HEK293 (cell line): ENCODE measurements at regions not wholly inside any gene's neighbourhood (a gene's known extent, or its start where the extent isn't known, plus 50 kb on each side); places are given as distances from the start of the nearest gene placed in this dataset.
A peak's percentile ranks its signal among the peaks of the same experiment; 100 is the strongest.

Experiments used
- CTCF ChIA-PET: fragments of 350-600 bp; formaldehyde crosslinking; extraction: SDS; loops from one replicate; lab custom pipeline; 2021; ENCODE audit warnings: antibody characterized with exemption; lab: Yijun Ruan, JAX
- POLR2A ChIA-PET: fragments of 300-600 bp; formaldehyde crosslinking; extraction: SDS; loops from one replicate; lab custom pipeline; 2020; ENCODE audit warnings: antibody characterized with exemption, inconsistent platforms; lab: Yijun Ruan, JAX
- H3K27ac ChIP-seq: fragments of 200-500 bp; sonication (Bioruptor generic); 2 replicates; pipeline ENCODE4 v1.5.1; 2014; ENCODE audit warnings: low read depth, low read length, control low read depth, inconsistent platforms; ENCODE audit errors: extremely low read depth
- H3K36me3 ChIP-seq, 2 experiments: fragments of 200-500 bp in 1 of 2; sonication (Bioruptor generic) in 1 of 2; 1 replicate in 1 of 2; 2 replicates in 1 of 2; pipeline ENCODE4 v1.5.1; 2014 to 2017; ENCODE audit warnings: inconsistent platforms in 2 of 2, low read length in 2 of 2; ENCODE audit not compliant: control insufficient read depth in 2 of 2, insufficient read depth in 1 of 2
- H3K4me1 ChIP-seq: fragments of 200-500 bp; sonication (Bioruptor generic); 2 replicates; pipeline ENCODE4 v1.5.1; 2014; ENCODE audit warnings: mild to moderate bottlenecking, low read length, inconsistent platforms; ENCODE audit not compliant: control insufficient read depth, insufficient read depth
- H3K4me3 ChIP-seq: 2 replicates; pipeline ENCODE4 v1.5.1; 2011; ENCODE audit warnings: low read depth, mild to moderate bottlenecking, control low read depth, low read length, moderate library complexity
- H3K9me3 ChIP-seq: fragments of 200-500 bp; sonication (Bioruptor generic); 2 replicates; pipeline ENCODE4 v1.5.1; 2014; ENCODE audit warnings: low read depth, low read length, inconsistent platforms; ENCODE audit not compliant: control insufficient read depth, insufficient read depth
- CTCF ChIP-seq: fragments of 450-650 bp; formaldehyde crosslinking; IDR thresholded peaks from 2 replicates; pipeline ENCODE4 v1.5.1; 2016; ENCODE audit warnings: missing biosample characterization, missing genetic modification characterization
- KLF1 ChIP-seq: fragments of 450-650 bp; formaldehyde crosslinking; IDR thresholded peaks from 2 replicates; pipeline ENCODE4 v1.5.1; 2016; ENCODE audit warnings: missing biosample characterization, missing genetic modification characterization
- KLF10 ChIP-seq: fragments of 450-650 bp; IDR thresholded peaks from 2 replicates; pipeline ENCODE4 v1.5.1; 2018; ENCODE audit warnings: missing biosample characterization, mild to moderate bottlenecking, missing genetic modification characterization
- SCRT2 ChIP-seq: fragments of 450-650 bp; formaldehyde crosslinking; IDR thresholded peaks from 2 replicates; pipeline ENCODE4 v1.5.1; 2016; ENCODE audit warnings: missing biosample characterization, missing genetic modification characterization
- YY2 ChIP-seq: fragments of 450-650 bp; formaldehyde crosslinking; IDR thresholded peaks from 2 replicates; pipeline ENCODE4 v1.5.1; 2016; ENCODE audit warnings: missing biosample characterization, missing genetic modification characterization
- ZBTB10 ChIP-seq: fragments of 450-650 bp; formaldehyde crosslinking; IDR thresholded peaks from 2 replicates; pipeline ENCODE4 v1.5.1; 2016; ENCODE audit warnings: missing biosample characterization, missing genetic modification characterization
- ZBTB20 ChIP-seq: fragments of 450-650 bp; formaldehyde crosslinking; IDR thresholded peaks from 2 replicates; pipeline ENCODE4 v1.5.1; 2016; ENCODE audit warnings: missing biosample characterization, missing genetic modification characterization
- ZBTB49 ChIP-seq: fragments of 450-650 bp; formaldehyde crosslinking; IDR thresholded peaks from 2 replicates; pipeline ENCODE4 v1.5.1; 2016; ENCODE audit warnings: missing biosample characterization, missing genetic modification characterization, low read depth
- ZBTB6 ChIP-seq: fragments of 450-650 bp; formaldehyde crosslinking; IDR thresholded peaks from 2 replicates; pipeline ENCODE4 v1.5.1; 2017; ENCODE audit warnings: missing biosample characterization, missing genetic modification characterization
- ZBTB8A ChIP-seq: fragments of 450-650 bp; formaldehyde crosslinking; IDR thresholded peaks from 2 replicates; pipeline ENCODE4 v1.5.1; 2016; ENCODE audit warnings: missing biosample characterization, missing genetic modification characterization
- ZFHX2 ChIP-seq: fragments of 450-650 bp; formaldehyde crosslinking; conservative IDR thresholded peaks from 2 replicates; pipeline ENCODE4 v1.5.1; 2016; ENCODE audit warnings: missing biosample characterization, missing genetic modification characterization
- ZNF132 ChIP-seq: fragments of 450-650 bp; formaldehyde crosslinking; IDR thresholded peaks from 2 replicates; pipeline ENCODE4 v1.5.1; 2017; ENCODE audit warnings: missing biosample characterization, missing genetic modification characterization, borderline replicate concordance
- ZNF155 ChIP-seq: fragments of 450-650 bp; formaldehyde crosslinking; IDR thresholded peaks from 2 replicates; pipeline ENCODE4 v1.5.1; 2016; ENCODE audit warnings: missing biosample characterization, missing genetic modification characterization
- ZNF19 ChIP-seq: fragments of 450-650 bp; formaldehyde crosslinking; IDR thresholded peaks from 2 replicates; pipeline ENCODE4; 2016; ENCODE audit warnings: missing biosample characterization, missing genetic modification characterization, low read depth
- ZNF2 ChIP-seq: fragments of 450-650 bp; formaldehyde crosslinking; IDR thresholded peaks from 2 replicates; pipeline ENCODE4 v1.5.1; 2016; ENCODE audit warnings: missing biosample characterization, missing genetic modification characterization
- ZNF211 ChIP-seq: fragments of 450-650 bp; formaldehyde crosslinking; IDR thresholded peaks from 2 replicates; pipeline ENCODE4 v1.5.1; 2016; ENCODE audit warnings: low read depth, missing biosample characterization, missing genetic modification characterization
- ZNF24 ChIP-seq: fragments of 450-650 bp; formaldehyde crosslinking; IDR thresholded peaks from 2 replicates; pipeline ENCODE4 v1.5.1; 2016; ENCODE audit warnings: missing biosample characterization, missing genetic modification characterization
- ZNF292 ChIP-seq: fragments of 450-650 bp; formaldehyde crosslinking; IDR thresholded peaks from 2 replicates; pipeline ENCODE4 v1.5.1; 2016; ENCODE audit warnings: low read depth, missing biosample characterization, missing genetic modification characterization, borderline replicate concordance
- ZNF335 ChIP-seq: fragments of 450-650 bp; formaldehyde crosslinking; conservative IDR thresholded peaks from 2 replicates; pipeline ENCODE4 v1.5.1; 2016; ENCODE audit warnings: missing biosample characterization, missing genetic modification characterization
- ZNF354C ChIP-seq: fragments of 450-650 bp; formaldehyde crosslinking; IDR thresholded peaks from 2 replicates; pipeline ENCODE4 v1.5.1; 2016; ENCODE audit warnings: missing biosample characterization, missing genetic modification characterization, low read depth, borderline replicate concordance
- ZNF362 ChIP-seq: fragments of 450-650 bp; formaldehyde crosslinking; IDR thresholded peaks from 2 replicates; pipeline ENCODE4 v1.5.1; 2016; ENCODE audit warnings: missing biosample characterization, missing genetic modification characterization
- ZNF394 ChIP-seq: fragments of 450-650 bp; formaldehyde crosslinking; IDR thresholded peaks from 2 replicates; pipeline ENCODE4 v1.5.1; 2016; ENCODE audit warnings: missing biosample characterization, missing genetic modification characterization, mild to moderate bottlenecking, moderate library complexity, borderline replicate concordance
- ZNF416 ChIP-seq: fragments of 450-650 bp; formaldehyde crosslinking; IDR thresholded peaks from 2 replicates; pipeline ENCODE4 v1.5.1; 2016; ENCODE audit warnings: missing biosample characterization, missing genetic modification characterization
- ZNF529 ChIP-seq: fragments of 450-650 bp; formaldehyde crosslinking; IDR thresholded peaks from 2 replicates; pipeline ENCODE4 v1.5.1; 2017; ENCODE audit warnings: missing genetic modification characterization, missing biosample characterization; ENCODE audit not compliant: insufficient replicate concordance
- ZNF548 ChIP-seq: fragments of 450-650 bp; formaldehyde crosslinking; IDR thresholded peaks from 2 replicates; pipeline ENCODE4 v1.5.1; 2016; ENCODE audit warnings: missing biosample characterization, missing genetic modification characterization
- ZNF571 ChIP-seq: fragments of 450-650 bp; formaldehyde crosslinking; IDR thresholded peaks from 2 replicates; pipeline ENCODE4 v1.5.0; 2017; ENCODE audit warnings: missing biosample characterization, missing genetic modification characterization
- ZNF585B ChIP-seq: fragments of 450-650 bp; formaldehyde crosslinking; IDR thresholded peaks from 2 replicates; pipeline ENCODE4 v1.5.1; 2016; ENCODE audit warnings: missing biosample characterization, missing genetic modification characterization
- ZSCAN30 ChIP-seq: fragments of 450-650 bp; IDR thresholded peaks from 2 replicates; pipeline ENCODE4 v1.5.1; 2018; ENCODE audit warnings: missing biosample characterization, mild to moderate bottlenecking, missing genetic modification characterization, moderate library complexity

GRCh38 chr19:13597640-13598039, 91.4 kb upstream of the CACNA1A start (continued):
- TF ChIP-seq ZBTB6 (tag by site-specific recombination) (no peak), ZNF211 (tag by site-specific recombination) (no peak), ZNF24 (no peak), ZNF354C (tag by site-specific recombination) (no peak), ZFHX2 (0 out of 2 replicates have a peak, but pooled peaks have one; percentile 13), KLF10 (no peak), ZNF335 (no peak), YY2 (tag by site-specific recombination) (no peak), SCRT2 (tag by site-specific recombination) (no peak), KLF1 (tag by site-specific recombination) (no peak), ZBTB10 (tag by site-specific recombination) (0 out of 2 replicates have a peak, but pooled peaks have one; percentile 11), ZNF529 (no peak)

- Histone ChIP-seq H3K4me3 (no peak overlapping the region), H3K27ac (no peak overlapping the region), H3K9me3 (no peaks in the 10 kb centered on the region), H3K4me1 (no peaks in the 10 kb centered on the region), H3K36me3 (no peaks in the 10 kb centered on the region)
- POLR2A ChIA-PET, result interaction anchor here (0.8 kb wide), 1 partner anchor 611 kb away, joined by 5 read pairs; no protein-coding TSS in a partner anchor
- CTCF ChIA-PET, result interaction anchor here (0.6 to 4.5 kb wide), 45 partner anchors 12 to 1169 kb away, joined by 3 to 63 read pairs (median 3); a partner anchor contains a TSS
- TF ChIP-seq ZNF394 (tag by site-specific recombination) (peak; percentile 20; the same call in 1 of the 2 replicates), ZNF571 (no peak), ZBTB8A (tag by site-specific recombination) (peak; percentile 16; the same call in 1 of the 2 replicates), ZNF362 (tag by site-specific recombination) (no peak), KLF1 (tag by site-specific recombination) (no peak), ZNF416 (tag by site-specific recombination) (no peak), ZNF132 (tag by site-specific recombination) (no peak), CTCF (tag by site-specific recombination) (peak; percentile 89), ZBTB20 (tag by site-specific recombination) (no peak), ZBTB49 (no peak), ZNF2 (tag by site-specific recombination) (no peak), ZNF292 (tag by site-specific recombination) (no peak), ZNF548 (tag by site-specific recombination) (no peak), ZNF19 (tag by site-specific recombination) (no peak), ZSCAN30 (tag by site-specific recombination) (0 out of 2 replicates have a peak, but pooled peaks have one; percentile 32), ZNF335 (peak; percentile 96), ZNF585B (tag by site-specific recombination) (no peak), ZNF155 (tag by site-specific recombination) (no peak)
Observed at GRCh38 chr19:13588957-13589833, 82.9 kb upstream of the CACNA1A start.
